ENCODE measurements at regions not wholly inside any gene's neighbourhood (a gene's known extent, or its start where the extent isn't known, plus 50 kb on each side); places are given as distances from the start of the nearest gene placed in this dataset.

- Mint-ChIP-seq H3K9me3 (ENCODE audit: low read depth) (peaks cover 6% of the 10 kb centered on the region), H3K4me3 (ENCODE audit: low read depth) (no peak overlapping the region), H3K27me3 (peaks cover 84% of the 10 kb centered on the region), H3K4me1 (ENCODE audit: low read depth) (no peaks in the 10 kb centered on the region), H3K27ac (no peak overlapping the region), H3K36me3 (ENCODE audit: insufficient read depth) (peaks cover 3% of the 10 kb centered on the region)
- DNase-seq (ENCODE audit: low spot score, unreplicated experiment), result no peak
- TF ChIP-seq CTCF (IDR thresholded peaks at IDR 0.05; ENCODE audit: unreplicated experiment), result no peak
These were observed 270.2 kb upstream of the KLF4 start for GRCh38 chr9:107759823-107760166.

- Mint-ChIP-seq H3K4me1 (ENCODE audit: low read depth) (no peaks in the 10 kb centered on the region), H3K27ac (no peak overlapping the region), H3K27me3 (peaks cover 84% of the 10 kb centered on the region), H3K36me3 (ENCODE audit: insufficient read depth) (peaks cover 3% of the 10 kb centered on the region), H3K4me3 (ENCODE audit: low read depth) (no peak overlapping the region), H3K9me3 (ENCODE audit: low read depth) (peaks cover 6% of the 10 kb centered on the region)
- no peak for TF ChIP-seq CTCF (IDR thresholded peaks at IDR 0.05; ENCODE audit: unreplicated experiment)
- DNase-seq (ENCODE audit: low spot score, unreplicated experiment), result no peak
These were observed 269.6 kb upstream of the KLF4 start for GRCh38 chr9:107759009-107759822.

GRCh38 chr9:107756091-107756490 lies 266.5 kb upstream of the KLF4 start:
- TF ChIP-seq CTCF (IDR thresholded peaks at IDR 0.05; ENCODE audit: unreplicated experiment), result no peak
- no peaks in the 10 kb centered on the region for H3K4me1 Mint-ChIP-seq (ENCODE audit: low read depth)
- H3K36me3 Mint-ChIP-seq (ENCODE audit: insufficient read depth), result no peaks in the 10 kb centered on the region
- DNase-seq (ENCODE audit: low spot score, unreplicated experiment), result no peak
- no peaks in the 10 kb centered on the region for H3K9me3 Mint-ChIP-seq (ENCODE audit: low read depth)
- H3K4me3 Mint-ChIP-seq (ENCODE audit: low read depth), result no peak overlapping the region
- H3K27ac Mint-ChIP-seq, result no peak overlapping the region
- peaks cover 90% of the 10 kb centered on the region for H3K27me3 Mint-ChIP-seq

DNA sequence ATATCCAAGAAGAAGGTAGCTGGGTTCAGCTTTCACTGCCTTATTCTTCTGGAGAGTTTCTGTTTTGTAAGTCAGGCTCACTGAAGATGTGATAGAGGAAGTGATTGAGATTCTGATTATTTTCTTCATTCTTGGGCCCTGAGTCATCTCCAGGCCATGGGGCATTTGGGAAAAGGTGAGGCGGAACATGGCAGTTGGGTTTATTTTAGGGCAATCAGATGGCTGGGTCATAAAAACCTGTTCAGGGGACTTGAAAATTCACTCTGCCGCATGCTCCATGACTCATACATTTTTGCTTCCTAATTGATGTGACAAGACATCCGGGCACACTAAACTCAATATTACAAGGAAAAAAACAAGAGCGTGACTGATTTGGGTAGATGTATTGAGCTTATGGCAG lies 265.7 kb upstream of the KLF4 start:
- H3K4me3 Mint-ChIP-seq (ENCODE audit: low read depth), result no peak overlapping the region
- DNase-seq (ENCODE audit: low spot score, unreplicated experiment), result no peak
- peaks cover 90% of the 10 kb centered on the region for H3K27me3 Mint-ChIP-seq
- no peaks in the 10 kb centered on the region for H3K4me1 Mint-ChIP-seq (ENCODE audit: low read depth)
- TF ChIP-seq CTCF (IDR thresholded peaks at IDR 0.05; ENCODE audit: unreplicated experiment), result no peak
- no peaks in the 10 kb centered on the region for H3K36me3 Mint-ChIP-seq (ENCODE audit: insufficient read depth)
- no peaks in the 10 kb centered on the region for H3K9me3 Mint-ChIP-seq (ENCODE audit: low read depth)
- no peak overlapping the region for H3K27ac Mint-ChIP-seq

DNA sequence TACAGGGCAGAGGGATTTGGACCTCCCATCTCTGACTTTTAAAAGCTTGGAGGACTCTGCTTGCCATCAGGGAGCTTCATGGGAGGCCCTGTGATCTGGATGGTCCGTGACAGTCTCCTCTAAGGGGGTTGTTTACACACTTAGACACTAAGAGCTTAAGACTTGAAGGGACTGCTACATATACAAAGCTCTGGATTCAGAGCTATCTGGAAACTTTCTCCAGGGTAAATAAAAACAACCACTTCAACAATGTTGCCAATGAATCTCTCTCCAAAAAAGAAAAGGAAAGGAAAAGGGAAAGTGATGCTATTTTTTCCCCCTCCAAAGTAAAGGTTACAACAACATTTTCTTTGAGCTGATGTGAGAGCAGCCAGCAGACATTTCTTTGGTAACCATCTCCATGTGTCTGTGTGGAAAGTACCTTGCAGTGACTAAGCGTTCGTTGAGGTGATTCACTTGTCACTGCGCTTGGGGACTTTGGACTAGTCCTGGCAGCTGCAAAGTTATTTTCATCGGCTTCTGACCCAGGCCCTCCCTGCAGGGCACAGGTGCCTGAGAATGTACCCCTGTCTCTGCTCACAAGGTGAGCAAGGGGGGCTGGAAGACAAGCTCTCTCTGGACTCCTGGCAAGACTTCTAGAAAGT lies 262.1 kb upstream of the KLF4 start:
- H3K27me3 Mint-ChIP-seq, result peaks cover 89% of the 10 kb centered on the region
- H3K4me1 Mint-ChIP-seq (ENCODE audit: low read depth), result no peaks in the 10 kb centered on the region
- H3K36me3 Mint-ChIP-seq (ENCODE audit: insufficient read depth), result no peaks in the 10 kb centered on the region
- no peaks in the 10 kb centered on the region for H3K9me3 Mint-ChIP-seq (ENCODE audit: low read depth)
- DNase-seq (ENCODE audit: low spot score, unreplicated experiment), result no peak
- no peak for TF ChIP-seq CTCF (IDR thresholded peaks at IDR 0.05; ENCODE audit: unreplicated experiment)
- no peak overlapping the region for H3K4me3 Mint-ChIP-seq (ENCODE audit: low read depth)
- no peak overlapping the region for H3K27ac Mint-ChIP-seq
